ENCODE measurements at regions not wholly inside any gene's neighbourhood (a gene's known extent, or its start where the extent isn't known, plus 50 kb on each side); places are given as distances from the start of the nearest gene placed in this dataset.
"Not testable (repeated sequence)": the region's sequence is repeated elsewhere in the genome, so short reads cannot be mapped to it uniquely, and the experiment has no call there.

DNA sequence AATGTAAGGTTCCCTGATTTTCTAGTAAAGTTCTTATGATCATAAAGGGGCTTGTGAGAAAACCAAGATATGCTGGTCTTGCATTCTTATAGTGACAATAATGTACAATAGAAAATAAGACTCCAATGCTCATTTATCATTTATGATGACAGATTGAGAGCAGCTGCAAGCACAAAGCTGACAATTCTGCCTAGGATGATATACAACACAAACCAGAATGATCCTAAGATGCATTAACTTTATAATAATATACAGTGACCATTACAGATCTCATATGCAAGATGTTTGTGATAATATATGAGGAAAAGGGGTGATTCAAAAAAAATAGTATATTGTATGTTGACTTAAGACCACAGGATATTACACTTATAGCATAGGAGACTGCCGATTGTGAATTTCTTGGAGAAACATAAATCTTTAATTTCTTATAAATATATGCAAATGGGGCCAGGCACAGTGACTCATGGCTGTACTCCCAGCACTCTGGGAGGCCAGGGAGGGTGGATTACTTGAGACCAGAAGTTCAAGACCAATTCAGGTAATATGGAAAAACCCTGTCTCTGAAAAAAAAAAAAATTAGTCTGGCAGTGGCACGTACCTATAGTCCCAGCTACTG, 387.0 kb downstream of the ZBBX start:
- no peak for DNase-seq (ENCODE audit: low spot score)

DNA sequence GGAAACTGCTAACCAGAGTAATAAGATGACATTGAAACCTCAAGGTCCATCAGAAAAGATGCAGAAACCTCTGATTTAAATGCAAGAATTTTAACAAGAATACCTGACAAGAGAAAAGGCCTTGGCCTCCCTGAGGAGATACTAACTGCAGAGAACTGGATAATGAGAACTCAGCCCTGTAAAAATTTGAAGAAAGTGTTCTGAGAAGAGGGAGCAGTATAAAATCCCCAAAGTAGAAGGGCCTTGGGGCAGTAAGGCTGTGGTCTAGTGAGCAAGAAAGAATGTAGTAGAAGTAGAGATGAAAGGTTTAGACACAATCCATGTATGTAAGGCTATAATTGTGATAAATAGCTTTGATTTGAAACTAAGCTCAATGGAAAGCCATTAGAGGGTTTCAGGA, 394.1 kb downstream of the ZBBX start:
- DNase-seq (ENCODE audit: low spot score): no peak

DNA sequence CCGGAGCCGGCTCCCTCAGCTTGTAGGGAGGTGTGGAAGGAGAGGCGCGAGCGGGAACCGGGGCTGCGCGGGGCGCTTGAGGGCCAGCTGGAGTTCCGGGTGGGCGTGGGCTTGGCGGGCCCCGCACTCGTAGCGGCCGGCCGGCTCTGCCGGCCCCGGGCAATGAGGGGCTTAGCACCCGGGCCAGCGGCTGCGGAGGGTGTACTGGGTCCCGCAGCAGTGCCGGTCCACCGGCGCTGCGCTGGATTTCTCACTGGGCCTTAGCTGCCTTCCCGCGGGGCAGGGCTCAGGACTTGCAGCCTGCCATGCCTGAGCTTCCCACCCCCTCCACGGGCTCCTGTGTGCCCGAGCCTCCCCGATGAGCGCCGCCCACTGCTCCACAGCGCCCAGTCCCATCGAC, 404.3 kb downstream of the ZBBX start:
- not testable (repeated sequence) for DNase-seq (ENCODE audit: low spot score)

DNA sequence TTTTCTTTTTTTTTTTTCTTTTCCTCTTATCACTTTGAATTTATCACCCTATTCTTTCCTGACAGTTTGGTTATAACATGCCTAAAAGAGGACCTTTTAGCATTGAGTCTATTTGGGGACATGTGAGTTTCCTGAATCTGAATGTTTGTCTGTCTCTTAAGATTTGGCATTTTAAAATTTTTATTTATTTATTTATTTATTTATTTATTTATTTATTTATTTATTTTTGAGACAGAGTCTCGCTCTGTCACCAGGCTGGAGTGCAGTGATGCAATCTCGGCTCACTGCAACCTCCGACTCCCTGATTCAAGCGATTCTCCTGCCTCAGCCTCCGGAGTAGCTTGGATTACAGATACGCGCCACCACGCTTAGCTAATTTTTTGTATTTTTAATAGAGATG, 412.4 kb downstream of the ZBBX start:
- not testable (repeated sequence) for DNase-seq (ENCODE audit: low spot score)

DNA sequence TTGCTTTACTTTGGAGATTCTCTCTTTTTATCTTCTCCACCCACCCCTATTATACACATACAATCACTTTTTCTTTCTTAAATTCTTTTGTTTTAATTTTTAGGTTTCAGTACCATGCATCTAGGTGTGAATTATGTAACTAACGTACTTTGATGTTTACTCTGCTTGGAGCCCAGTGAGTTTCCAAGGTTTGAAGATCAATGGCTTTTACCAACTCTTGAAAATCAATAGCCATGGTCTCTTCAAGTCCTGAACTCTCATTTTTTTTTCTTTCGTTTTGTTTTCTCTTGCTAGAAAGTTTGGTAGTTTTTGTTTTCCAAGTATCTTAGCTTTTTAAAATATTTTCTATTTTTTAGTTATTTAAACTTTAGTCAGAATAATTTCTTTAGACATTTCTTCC, 417.2 kb downstream of the ZBBX start:
- no peak for DNase-seq (ENCODE audit: low spot score)

DNA sequence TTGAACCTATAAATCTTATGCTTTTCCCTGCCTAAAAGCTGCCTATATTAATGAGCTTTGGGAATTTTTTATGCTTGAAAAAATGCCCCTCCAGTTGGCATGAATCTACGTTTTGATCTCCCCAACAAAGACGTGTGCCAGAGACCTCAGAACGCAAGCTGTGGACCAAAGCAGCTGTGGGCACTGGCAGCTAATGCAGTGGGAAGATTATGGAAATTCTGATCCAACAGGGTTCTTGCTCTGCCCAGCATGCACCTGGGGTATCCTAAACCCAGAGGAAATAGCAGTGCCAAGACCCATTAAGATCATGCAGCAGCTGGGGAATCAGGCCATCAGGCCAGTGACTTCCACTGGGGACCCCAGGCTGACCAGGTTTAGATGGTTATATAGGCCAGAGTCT, 423.0 kb downstream of the ZBBX start:
- no peak for DNase-seq (ENCODE audit: low spot score)

DNA sequence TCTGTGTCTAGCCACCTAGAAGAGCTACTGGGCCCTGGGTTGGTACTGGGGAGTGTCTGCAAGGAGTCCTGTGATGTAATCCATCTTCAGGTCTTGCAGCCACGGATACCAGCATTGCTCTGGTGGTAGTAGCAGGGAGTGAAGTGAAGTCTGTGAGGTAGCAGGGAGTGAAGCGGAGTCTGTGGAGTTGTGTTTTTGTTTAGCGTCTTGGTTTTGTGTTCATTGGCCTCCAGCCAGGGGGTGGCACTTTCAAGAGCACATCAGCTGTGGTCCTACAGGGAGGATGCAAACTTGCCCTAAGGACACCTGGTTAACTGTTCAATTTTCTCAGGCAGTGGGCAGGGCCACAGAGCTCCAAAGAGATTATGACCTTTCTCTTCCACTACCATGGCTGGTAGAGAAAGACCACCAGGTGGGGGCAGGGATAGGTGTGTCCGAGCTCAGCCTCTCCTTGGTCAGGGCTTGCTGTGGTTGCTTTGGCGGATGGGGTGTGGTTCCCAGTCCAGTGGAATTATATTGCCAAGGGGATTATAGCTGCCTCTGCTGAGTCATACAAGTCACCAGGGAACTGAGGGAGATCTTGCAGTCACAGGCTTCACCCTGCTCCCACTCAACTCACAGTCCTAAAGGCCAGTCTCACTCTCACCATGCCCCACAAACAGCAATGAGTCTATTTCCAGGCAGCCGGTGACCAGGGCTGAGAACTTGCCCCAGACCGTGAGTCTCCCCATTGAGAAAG, 424.7 kb downstream of the ZBBX start:
- DNase-seq (ENCODE audit: low spot score): peak; percentile 46

DNA sequence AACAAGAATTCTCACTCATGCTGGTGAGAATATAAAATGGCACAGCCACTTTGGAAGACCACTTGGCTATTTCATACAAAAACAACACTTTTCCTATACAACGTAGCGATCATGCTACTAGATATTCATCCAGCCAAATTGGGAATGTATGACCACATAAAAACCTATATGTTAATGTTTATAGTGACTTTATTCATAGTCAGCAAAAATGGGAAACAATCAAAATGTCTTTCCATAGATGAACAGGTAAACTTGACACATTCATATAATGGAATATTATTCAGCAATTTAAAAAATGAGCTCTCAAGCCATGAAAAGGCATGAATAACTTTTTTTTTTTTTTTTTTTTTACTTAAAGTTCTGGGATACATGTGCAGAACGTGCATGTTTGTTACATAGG, 445.2 kb downstream of the ZBBX start:
- DNase-seq (ENCODE audit: low spot score): no peak

DNA sequence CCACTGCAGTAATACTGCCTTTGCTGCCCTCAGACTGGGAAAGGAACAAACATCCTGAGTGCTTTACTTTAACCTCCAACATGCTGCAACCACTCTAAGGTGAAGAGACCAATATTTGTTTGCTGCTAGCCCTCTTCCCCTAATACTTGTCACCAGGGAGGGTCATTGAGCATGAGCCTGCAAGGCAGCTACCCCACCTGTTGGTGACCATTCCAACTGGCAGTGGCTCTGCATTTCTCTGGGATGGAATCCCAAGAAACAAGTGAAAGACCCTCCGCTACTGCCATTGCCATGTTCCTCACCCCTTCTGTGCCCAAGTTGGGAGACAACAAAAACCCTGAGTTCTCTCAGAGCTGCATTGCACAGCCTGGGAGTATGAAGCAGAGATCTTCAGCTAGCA, 462.7 kb downstream of the ZBBX start:
- no peak for DNase-seq (ENCODE audit: low spot score)

DNA sequence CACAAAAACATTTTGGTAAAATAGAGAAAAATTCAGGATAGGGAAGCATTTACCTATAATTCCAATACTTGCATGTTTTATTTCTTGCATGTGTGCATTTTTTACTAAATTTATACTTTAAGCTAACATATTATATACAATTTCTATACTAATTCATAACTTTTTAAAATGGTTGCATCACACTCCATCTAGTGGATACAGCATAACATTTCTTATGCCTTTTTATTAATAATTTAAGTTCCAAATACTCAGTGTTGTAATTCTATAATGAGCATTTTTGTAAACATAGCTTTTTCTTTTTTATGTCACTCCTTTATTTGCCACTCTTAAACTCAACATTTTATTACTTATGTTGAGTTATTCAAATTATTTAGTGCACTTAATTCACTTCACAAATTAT, 477.7 kb downstream of the ZBBX start:
- DNase-seq (ENCODE audit: low spot score): no peak

DNA sequence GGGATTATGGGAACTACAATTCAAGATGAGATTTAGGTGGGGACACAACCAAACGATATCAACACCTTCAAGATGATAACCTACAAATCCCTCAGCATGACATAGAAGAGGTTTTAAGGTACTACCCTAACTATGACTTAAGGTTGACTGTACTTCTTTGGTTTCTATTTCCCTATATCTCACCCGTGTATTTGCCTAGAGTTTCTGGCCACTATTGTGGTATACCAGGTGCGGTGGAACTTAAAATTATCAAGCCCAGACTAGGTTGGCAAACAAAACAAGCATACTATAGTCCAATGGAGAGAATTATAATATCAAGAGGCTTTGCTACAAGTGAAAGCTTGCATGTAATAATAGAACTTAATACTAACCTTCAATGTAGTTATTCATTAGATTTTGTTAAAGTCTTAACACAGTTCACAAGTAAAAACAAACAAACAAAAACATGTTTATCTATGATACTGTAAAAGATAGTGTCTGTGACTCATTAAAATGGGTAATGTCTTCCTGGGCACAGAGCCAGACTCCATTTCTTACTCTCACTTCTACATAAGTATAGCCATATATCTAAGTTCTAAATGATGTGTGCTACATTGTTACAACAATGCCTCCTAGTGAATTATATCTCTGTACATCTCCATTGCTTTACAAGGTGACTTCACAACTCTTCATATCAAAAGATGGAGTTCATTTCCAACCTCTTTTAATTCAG, 479.1 kb downstream of the ZBBX start:
- peak; percentile 8 for DNase-seq (ENCODE audit: low spot score)

DNA sequence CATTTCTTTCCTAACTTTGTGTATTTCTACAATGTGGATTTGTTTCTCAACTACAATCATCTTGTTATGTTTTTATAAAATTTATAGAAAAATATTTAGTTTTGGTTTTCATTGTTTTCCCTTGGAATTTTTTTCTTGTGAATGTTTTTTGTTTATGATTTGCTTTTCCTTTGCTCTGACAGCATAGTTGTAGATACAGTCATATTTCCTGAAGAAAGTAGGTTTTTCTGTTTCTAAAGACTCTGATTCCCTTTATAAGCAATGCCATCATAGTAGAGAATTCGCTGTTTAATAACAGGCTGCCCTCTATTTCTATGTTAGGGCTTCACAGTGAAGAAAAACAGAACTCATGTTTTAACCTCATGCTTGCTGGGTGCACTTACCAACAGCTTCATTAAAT, 482.3 kb downstream of the ZBBX start:
- no peak for DNase-seq (ENCODE audit: low spot score)

DNA sequence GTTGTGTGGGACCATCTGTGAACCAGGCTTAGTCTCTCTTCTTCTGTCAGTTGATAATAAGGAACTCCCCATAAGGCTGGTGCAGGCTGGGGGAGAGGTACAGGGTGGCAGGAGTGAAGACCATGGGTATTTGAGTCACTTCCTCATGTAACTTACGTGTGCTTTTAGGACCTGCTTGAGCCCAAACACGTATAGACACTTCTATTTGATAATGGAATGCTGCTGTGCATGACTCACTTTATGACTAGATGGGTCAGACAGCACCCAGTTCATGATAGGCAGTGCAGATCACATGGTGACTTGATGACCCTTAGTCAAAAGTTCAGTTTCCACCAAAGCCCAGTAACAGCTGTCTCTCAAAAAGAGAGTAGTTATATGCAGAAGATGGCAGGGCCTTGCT, 490.9 kb downstream of the ZBBX start:
- no peak for DNase-seq (ENCODE audit: low spot score)

DNA sequence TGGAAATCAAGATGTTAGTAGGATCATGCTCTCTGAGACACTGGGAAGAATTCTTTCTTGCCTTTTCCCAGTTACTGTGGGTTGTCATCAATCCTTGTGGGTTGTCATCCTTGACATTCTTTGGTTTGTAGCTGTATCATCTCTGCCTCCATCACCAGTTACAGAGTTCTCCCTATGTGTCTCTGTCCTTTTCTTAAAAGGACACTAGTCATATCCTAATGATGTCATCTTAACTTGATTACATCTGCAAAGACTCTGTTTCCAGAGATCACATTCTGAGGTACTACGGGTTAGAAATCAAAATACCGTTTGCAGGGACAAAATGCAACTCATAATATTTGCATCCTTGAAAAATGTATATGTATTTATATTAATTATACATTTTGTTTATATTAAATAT, 500.4 kb downstream of the ZBBX start:
- DNase-seq (ENCODE audit: low spot score): no peak

DNA sequence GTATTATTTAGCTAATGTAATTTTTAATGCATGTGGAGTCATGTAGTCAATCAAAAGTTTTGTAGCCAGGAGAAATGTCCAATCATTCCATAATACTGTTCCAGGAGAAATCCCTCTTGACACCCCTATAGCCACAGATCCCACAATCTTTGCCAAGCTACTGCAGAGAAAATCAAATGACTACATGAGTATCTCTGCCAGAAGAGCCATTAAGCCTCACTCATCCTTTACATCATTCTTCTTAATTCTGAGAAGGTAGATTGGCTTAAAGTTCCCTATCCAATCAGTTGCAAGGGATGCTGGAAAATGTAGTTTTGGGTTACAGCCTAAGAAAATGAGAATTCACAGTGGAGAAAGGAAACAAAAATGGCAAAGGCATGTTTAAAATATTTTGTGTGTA, 502.1 kb downstream of the ZBBX start:
- no peak for DNase-seq (ENCODE audit: low spot score)

DNA sequence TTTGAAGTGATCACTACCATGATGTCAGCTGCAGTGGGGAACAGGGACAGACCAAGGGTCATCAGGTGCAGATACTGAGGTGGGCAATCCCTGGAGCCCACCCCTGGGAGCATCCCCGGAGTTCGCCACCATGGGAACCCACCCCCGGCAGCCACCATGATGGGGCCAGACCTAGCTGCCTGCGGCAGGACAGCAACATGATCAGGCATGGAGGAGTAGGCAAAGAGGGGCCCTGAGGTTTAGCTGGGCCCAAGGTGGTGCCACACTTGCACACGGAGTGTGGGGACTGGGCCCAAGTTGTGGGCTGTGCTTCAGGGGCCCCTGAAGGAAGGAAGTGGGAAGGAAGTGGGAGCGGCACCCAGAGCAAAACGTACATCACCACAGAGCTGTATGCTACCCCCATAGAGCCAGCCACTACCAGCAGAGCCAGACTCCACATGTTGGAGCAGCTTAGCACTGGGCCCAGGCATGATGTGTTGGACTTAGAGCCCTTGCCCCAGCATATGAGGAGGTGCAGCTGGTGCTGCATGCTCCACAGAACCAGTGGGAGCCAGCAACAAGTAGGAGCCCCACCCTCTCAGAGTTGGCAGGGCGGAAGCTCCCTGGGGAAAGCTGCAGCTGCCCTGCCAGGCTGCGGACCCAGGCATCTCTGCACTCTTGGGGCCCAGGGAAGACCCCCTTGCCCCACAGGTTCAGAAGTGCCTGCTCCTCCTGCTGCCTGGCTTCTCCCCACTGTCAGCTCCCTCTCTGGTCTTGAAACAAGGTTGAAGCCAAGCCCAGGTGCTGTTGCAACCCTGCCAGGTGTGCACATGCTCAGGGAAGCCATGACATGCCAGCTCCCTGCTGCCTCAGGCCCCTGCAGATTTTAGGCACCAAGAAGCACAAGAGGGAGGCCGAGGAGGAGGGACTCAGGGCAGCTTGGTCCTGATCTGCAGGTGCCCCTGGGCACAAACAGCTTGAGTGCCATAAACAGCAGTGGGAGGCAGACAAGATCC, 515.3 kb downstream of the ZBBX start:
- DNase-seq (ENCODE audit: low spot score): no peak

DNA sequence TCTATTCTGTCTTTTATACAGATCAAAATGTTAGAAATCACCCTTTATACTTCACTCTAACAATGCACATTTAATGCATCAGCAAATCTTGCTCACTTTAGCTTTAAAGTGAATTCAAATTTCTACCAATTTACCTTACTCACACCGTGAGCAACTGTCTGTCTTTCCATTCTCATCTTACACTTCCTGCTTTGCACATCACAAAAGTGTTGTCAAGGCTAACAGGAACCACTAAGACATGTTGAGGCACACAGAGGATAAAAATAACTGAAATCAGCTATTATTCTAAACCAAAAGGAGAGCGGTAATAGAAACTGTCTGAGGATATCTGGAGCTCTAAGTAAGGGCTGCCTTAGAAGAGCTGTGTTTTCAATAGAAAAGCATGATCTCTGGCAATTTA, 519.9 kb downstream of the ZBBX start:
- no peak for DNase-seq (ENCODE audit: low spot score)

DNA sequence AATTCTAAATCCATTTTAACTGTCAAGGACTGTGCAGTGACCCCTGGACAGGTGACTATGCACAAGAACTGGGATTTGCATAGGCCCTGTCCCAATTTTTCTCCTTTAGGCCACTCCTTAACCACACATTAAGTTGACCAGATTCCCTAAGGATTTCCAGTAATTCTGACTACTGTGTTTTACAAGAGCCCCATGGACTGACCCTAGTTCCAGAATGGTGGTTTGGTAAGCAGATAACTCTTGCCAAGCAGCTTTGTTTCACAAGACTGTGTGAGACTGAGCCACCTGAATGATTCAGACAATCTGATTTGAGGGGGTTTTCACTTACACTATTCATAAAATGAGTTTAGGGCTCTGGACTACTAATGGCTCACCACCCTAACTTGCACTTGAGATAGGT, 535.8 kb downstream of the ZBBX start:
- DNase-seq (ENCODE audit: low spot score): no peak

DNA sequence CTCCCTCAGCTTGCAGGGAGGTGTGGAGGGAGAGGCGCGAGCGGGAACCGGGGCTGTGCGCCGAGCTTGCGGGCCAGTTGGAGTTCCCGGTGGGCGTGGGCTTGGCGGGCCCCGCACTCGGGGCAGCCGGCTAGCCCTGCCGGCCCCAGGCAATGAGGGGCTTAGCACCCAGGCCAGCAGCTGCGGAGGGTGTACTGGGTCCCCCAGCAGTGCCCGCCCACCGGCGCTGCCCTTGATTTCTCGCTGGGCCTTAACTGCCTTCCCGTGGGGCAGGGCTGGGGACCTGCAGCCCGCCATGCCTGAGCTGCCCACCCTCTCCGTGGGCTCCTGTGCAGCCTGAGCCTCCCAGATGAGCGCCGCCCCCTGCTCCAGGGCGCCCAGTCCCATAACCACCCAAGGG, 537.3 kb downstream of the ZBBX start:
- DNase-seq (ENCODE audit: low spot score): not testable (repeated sequence)

DNA sequence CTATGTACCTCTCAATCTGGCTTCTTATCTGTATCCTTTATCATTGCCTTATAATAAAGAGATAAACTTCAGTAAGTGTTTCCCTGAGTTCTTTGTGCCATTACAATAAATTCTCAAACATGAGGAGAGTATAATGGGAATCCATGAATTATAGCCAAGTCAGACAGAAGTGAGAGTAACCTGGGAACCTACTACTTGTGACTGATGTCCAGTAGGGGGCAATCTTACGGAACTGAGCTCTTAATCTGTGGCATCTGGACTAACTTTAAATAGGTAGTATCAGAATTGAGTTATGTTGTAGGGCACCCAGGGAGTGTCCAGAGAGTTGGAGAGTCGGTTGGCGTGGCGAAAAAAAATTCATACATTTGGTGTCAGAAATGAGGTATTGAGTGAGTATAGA, 542.6 kb downstream of the ZBBX start:
- peak; percentile 27 for DNase-seq (ENCODE audit: low spot score)

DNA sequence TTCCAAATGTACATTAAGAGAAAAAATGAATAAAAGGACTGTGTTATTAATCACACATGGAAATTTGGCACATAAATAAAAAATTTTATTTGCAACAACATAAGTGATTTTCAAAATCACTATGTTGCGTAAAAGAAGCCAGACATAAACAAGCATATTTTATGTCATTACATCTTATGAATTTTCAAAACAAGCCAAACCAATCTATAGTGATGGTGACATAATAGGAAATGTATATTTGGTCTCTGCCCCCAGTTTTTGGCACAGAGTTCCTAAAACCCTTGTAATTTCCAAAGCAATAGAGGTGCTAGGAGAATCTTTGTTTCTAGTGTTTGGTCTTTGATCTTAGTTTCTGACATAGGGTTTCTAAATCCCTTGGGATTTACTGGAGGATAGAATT, 543.3 kb downstream of the ZBBX start:
- no peak for DNase-seq (ENCODE audit: low spot score)

DNA sequence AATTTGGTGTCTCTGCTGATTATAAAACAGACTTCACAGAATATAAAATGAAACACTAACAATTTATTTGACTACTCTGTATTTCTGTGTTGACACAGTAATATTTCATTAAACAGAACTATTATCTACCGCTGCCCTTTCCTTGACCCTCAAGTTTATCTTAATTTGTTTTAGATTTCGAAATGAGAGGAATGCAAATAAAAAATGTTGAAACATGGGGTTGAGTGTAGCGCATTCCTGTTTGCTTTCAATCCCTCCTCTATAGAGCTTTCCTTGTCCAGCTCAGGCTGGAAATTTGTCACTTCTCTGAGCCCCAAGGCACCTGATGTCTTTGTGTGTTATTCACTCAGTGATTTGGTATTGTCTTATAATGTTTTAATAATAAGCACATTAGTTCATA, 550.2 kb downstream of the ZBBX start:
- peak; percentile 32 for DNase-seq (ENCODE audit: low spot score)
